Sigmoid colon (tissue), 4 donors: ENCODE measurements at regions not wholly inside any gene's neighbourhood (a gene's known extent, or its start where the extent isn't known, plus 50 kb on each side); places are given as distances from the start of the nearest gene placed in this dataset.

ENCODE experiments used
- CTCF ChIP-seq, 4 experiments: fragments of 450-650 bp in 3 of 4; fragments of 200-600 bp in 1 of 4; IDR thresholded peaks; one replicate each; pipeline ENCODE4 v1.5.1; 2016 to 2019; ENCODE audit warnings: antibody characterized with exemption in 4 of 4, mild to moderate bottlenecking in 3 of 4, moderate library complexity in 2 of 4
- POLR2A ChIP-seq, 2 donors: fragments of 450-650 bp; IDR thresholded peaks; one replicate each; pipeline ENCODE4 v1.6.1; 2016; ENCODE audit warnings: antibody characterized with exemption in 2 of 2, mild to moderate bottlenecking in 2 of 2, moderate library complexity in 2 of 2
- POLR2AphosphoS5 ChIP-seq, 4 donors: sonication (generic); formaldehyde crosslinking; IDR thresholded peaks; one replicate each; pipeline ENCODE4 v1.6.1; 2017; ENCODE audit warnings: antibody characterized with exemption in 4 of 4

- TF ChIP-seq CTCF (IDR thresholded peaks at IDR 0.05) = no peak
- no peak for TF ChIP-seq POLR2A (IDR thresholded peaks at IDR 0.05)
- TF ChIP-seq POLR2AphosphoS5 (IDR thresholded peaks at IDR 0.05) = no peak
Measured at GRCh38 chr2:121902616-121903015, 147.2 kb downstream of the TSN start.
